PFSK-1 (cell line): ENCODE measurements at regions not wholly inside any gene's neighbourhood (a gene's known extent, or its start where the extent isn't known, plus 50 kb on each side); places are given as distances from the start of the nearest gene placed in this dataset.

Source experiments
- FOXP2 ChIP-seq: optimal IDR thresholded peaks from 2 replicates; pipeline ENCODE3; 2011; ENCODE audit warnings: borderline replicate concordance, control low read depth, inconsistent platforms; ENCODE audit not compliant: insufficient read depth; ENCODE audit errors: extremely low read length, extremely low read depth
- POLR2AphosphoS5 ChIP-seq: IDR thresholded peaks from 2 replicates; pipeline ENCODE4 v1.6.1; 2012; ENCODE audit warnings: low read depth, mild to moderate bottlenecking, control low read depth, low read length, moderate library complexity
- SIN3A ChIP-seq: IDR thresholded peaks from 2 replicates; pipeline ENCODE4 v1.6.1; 2012; ENCODE audit warnings: mild to moderate bottlenecking, low read length, moderate library complexity, borderline replicate concordance; ENCODE audit not compliant: insufficient read depth
- TAF1 ChIP-seq: IDR thresholded peaks from 2 replicates; pipeline ENCODE4 v1.6.1; 2012; ENCODE audit warnings: low read length, control low read depth, borderline replicate concordance; ENCODE audit not compliant: insufficient read depth
- TF ChIP-seq, protein P1 (sequence below), 2 experiments: IDR thresholded peaks; 2 replicates each; pipeline versions ENCODE4 v1.6.1 to v1.8.0; 2011 to 2012; ENCODE audit warnings: low read depth in 2 of 2, low read length in 2 of 2, control low read depth in 1 of 2, inconsistent platforms in 1 of 2, mild to moderate bottlenecking in 1 of 2, moderate library complexity in 1 of 2; ENCODE audit not compliant: insufficient read depth in 1 of 2

DNA sequence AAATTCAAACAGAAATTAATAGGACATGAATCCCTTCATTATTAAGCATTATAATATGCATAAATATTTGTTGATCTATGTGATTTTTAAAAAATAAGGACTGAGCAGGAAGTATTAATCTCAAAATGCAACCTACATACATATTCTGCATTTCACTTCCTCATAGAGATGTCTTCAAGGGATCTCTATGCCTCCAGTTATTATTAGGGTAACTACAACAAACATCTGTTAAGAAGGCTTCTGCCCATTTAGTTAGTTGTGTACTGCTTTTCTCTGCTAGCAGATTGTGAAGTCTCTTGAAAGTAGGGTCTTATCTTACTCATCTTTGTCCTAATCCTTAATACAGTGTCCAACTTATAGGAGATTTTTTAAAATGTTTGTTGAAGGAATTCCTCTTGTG is 414.1 kb downstream of the ACTL7B start:
- TF ChIP-seq TAF1 (no peak), SIN3A (no peak), FOXP2 (no peak), POLR2AphosphoS5 (no peak)
- TF ChIP-seq, protein P1, sequence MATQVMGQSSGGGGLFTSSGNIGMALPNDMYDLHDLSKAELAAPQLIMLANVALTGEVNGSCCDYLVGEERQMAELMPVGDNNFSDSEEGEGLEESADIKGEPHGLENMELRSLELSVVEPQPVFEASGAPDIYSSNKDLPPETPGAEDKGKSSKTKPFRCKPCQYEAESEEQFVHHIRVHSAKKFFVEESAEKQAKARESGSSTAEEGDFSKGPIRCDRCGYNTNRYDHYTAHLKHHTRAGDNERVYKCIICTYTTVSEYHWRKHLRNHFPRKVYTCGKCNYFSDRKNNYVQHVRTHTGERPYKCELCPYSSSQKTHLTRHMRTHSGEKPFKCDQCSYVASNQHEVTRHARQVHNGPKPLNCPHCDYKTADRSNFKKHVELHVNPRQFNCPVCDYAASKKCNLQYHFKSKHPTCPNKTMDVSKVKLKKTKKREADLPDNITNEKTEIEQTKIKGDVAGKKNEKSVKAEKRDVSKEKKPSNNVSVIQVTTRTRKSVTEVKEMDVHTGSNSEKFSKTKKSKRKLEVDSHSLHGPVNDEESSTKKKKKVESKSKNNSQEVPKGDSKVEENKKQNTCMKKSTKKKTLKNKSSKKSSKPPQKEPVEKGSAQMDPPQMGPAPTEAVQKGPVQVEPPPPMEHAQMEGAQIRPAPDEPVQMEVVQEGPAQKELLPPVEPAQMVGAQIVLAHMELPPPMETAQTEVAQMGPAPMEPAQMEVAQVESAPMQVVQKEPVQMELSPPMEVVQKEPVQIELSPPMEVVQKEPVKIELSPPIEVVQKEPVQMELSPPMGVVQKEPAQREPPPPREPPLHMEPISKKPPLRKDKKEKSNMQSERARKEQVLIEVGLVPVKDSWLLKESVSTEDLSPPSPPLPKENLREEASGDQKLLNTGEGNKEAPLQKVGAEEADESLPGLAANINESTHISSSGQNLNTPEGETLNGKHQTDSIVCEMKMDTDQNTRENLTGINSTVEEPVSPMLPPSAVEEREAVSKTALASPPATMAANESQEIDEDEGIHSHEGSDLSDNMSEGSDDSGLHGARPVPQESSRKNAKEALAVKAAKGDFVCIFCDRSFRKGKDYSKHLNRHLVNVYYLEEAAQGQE (IDR thresholded peaks at IDR 0.05; ENCODE audit: insufficient read depth in 1 of 2, low read depth in 2 of 2, low read length in 2 of 2): no peak

DNA sequence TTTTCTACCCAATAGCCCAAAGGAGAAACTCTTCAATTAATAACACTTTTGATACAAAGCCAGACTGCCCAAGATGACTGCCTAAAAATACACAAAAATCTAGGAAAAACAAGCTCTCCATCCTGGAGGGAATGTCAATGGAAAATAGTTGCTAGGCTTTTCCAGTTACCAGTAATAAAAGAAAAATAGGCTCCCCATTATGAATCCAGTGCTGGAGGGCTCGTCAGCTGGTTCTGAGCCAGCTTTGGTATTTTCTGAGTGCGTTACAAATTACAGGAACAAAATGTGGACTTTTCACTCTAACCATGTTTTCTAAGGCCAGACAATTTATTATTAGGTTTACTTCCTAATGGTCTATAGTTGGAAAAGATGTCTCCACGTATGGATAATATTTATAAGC is 414.5 kb downstream of the ACTL7B start:
- no peak for TF ChIP-seq TAF1

DNA sequence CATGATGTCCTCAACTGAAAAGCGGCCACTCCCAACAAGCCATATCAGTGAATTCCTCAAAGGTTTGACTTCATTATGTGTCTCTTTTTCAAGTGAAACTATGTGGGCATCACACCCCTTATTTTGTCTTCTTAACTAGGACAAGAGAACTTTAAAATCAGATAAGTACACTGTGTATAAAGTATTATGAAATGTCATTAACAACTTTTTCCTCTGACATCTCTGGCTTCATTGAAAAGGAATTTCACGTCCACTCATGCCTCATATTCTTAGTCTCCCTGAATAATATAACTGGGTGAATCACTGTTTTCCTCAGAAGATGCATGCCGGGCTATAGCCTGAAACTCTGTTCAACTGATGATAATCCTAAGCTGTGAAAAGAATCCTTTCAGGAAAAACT is 415.8 kb downstream of the ACTL7B start:
- TF ChIP-seq SIN3A (no peak), TAF1 (no peak), FOXP2 (no peak), POLR2AphosphoS5 (no peak)
- TF ChIP-seq, protein P1 (IDR thresholded peaks at IDR 0.05; ENCODE audit: insufficient read depth in 1 of 2, low read depth in 2 of 2, low read length in 2 of 2): no peak

DNA sequence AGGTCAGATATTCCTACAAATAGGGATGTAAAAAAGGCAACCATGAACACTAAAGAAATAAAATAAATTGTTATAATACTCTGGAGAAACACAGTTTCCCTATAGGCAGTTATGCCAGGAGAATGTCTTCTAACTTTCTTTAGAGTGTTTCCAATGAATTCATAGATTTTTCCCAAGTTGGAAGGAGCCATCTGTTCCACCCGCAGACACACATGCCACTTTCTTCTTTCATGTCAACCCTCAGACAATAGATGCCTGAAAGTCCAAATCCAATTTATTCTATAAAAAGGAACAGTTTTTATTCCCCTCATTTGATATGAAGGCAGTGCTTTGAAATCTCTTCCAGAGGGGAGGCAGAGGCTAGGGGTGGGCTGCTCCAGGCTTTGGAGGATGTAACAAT is 418.1 kb downstream of the ACTL7B start:
- TF ChIP-seq TAF1 (no peak), POLR2AphosphoS5 (no peak), FOXP2 (no peak), SIN3A (no peak)
- TF ChIP-seq, protein P1 (IDR thresholded peaks at IDR 0.05; ENCODE audit: insufficient read depth in 1 of 2, low read depth in 2 of 2, low read length in 2 of 2): no peak

DNA sequence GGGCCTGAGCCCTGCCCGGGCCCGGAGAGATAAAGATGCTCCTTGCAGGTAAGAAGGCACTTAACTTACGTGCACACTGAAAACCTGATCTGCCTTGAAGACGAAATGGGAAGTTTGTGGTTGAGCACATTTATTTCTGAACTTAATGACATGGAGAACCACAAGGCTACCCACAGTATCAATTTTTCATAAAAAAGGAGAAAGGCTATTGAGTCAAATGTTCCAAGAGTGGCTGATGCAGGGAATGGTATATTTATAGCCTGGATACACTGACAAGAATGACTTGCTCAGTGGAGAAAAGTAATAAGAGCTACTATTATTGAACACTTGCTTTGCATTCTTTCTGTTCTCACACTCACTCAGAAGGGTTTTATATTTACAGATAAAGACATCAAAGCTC is 419.3 kb downstream of the ACTL7B start:
- TF ChIP-seq, protein P1 (IDR thresholded peaks at IDR 0.05; ENCODE audit: insufficient read depth in 1 of 2, low read depth in 2 of 2, low read length in 2 of 2): no peak
- TF ChIP-seq TAF1 (no peak), POLR2AphosphoS5 (no peak), SIN3A (no peak), FOXP2 (no peak)
